HG03354 (cell line): ENCODE measurements at regions not wholly inside any gene's neighbourhood (a gene's known extent, or its start where the extent isn't known, plus 50 kb on each side); places are given as distances from the start of the nearest gene placed in this dataset.

ENCODE experiments used
- ATAC-seq: cut with Tn5 transposase; IDR thresholded peaks from one replicate; pipeline ENCODE4 v1.9.1; 2021; ENCODE audit warnings: mild to moderate bottlenecking; ENCODE audit not compliant: unreplicated experiment, poor library complexity, severe bottlenecking

- no peak for ATAC-seq
Measured at GRCh38 chr2:171226461-171226860, 65.8 kb upstream of the TLK1 start.

- ATAC-seq, result no peak
Measured at GRCh38 chr2:171225989-171226388, 65.3 kb upstream of the TLK1 start.

GRCh38 chr2:171225302-171225980 is 64.7 kb upstream of the TLK1 start:
- ATAC-seq, result no peak

GRCh38 chr2:171217330-171217729 is 56.6 kb upstream of the TLK1 start:
- no peak for ATAC-seq

- no peak for ATAC-seq
Measured at GRCh38 chr2:171216631-171217030, 55.9 kb upstream of the TLK1 start.

GRCh38 chr2:171214093-171214492 is 53.4 kb upstream of the TLK1 start:
- ATAC-seq, result no peak

GRCh38 chr2:171210864-171211431 is 50.3 kb upstream of the TLK1 start:
- ATAC-seq, result peak; percentile 79
